Sigmoid colon (tissue), 4 donors: ENCODE measurements at regions not wholly inside any gene's neighbourhood (a gene's known extent, or its start where the extent isn't known, plus 50 kb on each side); places are given as distances from the start of the nearest gene placed in this dataset.

Experiments
- CTCF ChIP-seq, 4 experiments: fragments of 450-650 bp in 3 of 4; fragments of 200-600 bp in 1 of 4; IDR thresholded peaks; one replicate each; pipeline ENCODE4 v1.5.1; 2016 to 2019; ENCODE audit warnings: antibody characterized with exemption in 4 of 4, mild to moderate bottlenecking in 3 of 4, moderate library complexity in 2 of 4
- EP300 ChIP-seq, 4 donors: sonication (generic); formaldehyde crosslinking; IDR thresholded peaks; one replicate each; pipeline ENCODE4 v1.6.1; 2017; ENCODE audit warnings: antibody characterized with exemption in 4 of 4
- POLR2A ChIP-seq, 2 donors: fragments of 450-650 bp; IDR thresholded peaks; one replicate each; pipeline ENCODE4 v1.6.1; 2016; ENCODE audit warnings: antibody characterized with exemption in 2 of 2, mild to moderate bottlenecking in 2 of 2, moderate library complexity in 2 of 2

- TF ChIP-seq CTCF (IDR thresholded peaks at IDR 0.05): no peak
- TF ChIP-seq POLR2A (IDR thresholded peaks at IDR 0.05): no peak
- no peak for TF ChIP-seq EP300 (IDR thresholded peaks at IDR 0.05)
Measured at GRCh38 chr4:13957871-13958270, 330.3 kb upstream of the BOD1L1 start.
